ENCODE measurements at regions not wholly inside any gene's neighbourhood (a gene's known extent, or its start where the extent isn't known, plus 50 kb on each side); places are given as distances from the start of the nearest gene placed in this dataset.
A peak's percentile ranks its signal among the peaks of the same experiment; 100 is the strongest.

- TF ChIP-seq REST (IDR thresholded peaks at IDR 0.05; ENCODE audit: low read depth): no peak
- TF ChIP-seq POLR2A (IDR thresholded peaks at IDR 0.05; ENCODE audit: borderline replicate concordance, extremely low read depth, insufficient read depth, insufficient read length): no peak
- TF ChIP-seq CBX3 (IDR thresholded peaks at IDR 0.05; ENCODE audit: low read depth): no peak
- no peak for TF ChIP-seq SIN3A (IDR thresholded peaks at IDR 0.05; ENCODE audit: low read depth)
Measured at GRCh38 chr2:133811409-133812125, 243.3 kb upstream of the NCKAP5 start (continued).

- no peak overlapping the region for H3K27ac ChIP-seq (ENCODE audit: low read depth, low read length)
- ATAC-seq (peak; percentile 79), DNase-seq (ENCODE audit: low read depth, low spot score) (peak; percentile 65)
- H3K79me2 ChIP-seq (ENCODE audit: insufficient read depth, low read length): no peaks in the 10 kb centered on the region
- no peaks in the 10 kb centered on the region for H3K9me2 ChIP-seq (ENCODE audit: insufficient read depth)
- ChIA-PET CTCF (no interaction called here), RAD21 (ENCODE audit: low non-redundant PET in 1 of 2, low total read pairs in 2 of 2, uncharacterized antibody in 2 of 2, unreplicated experiment in 2 of 2) (no interaction called here), POLR2A (no interaction called here)
- no peak overlapping the region for H3K9ac ChIP-seq (ENCODE audit: low read length)
- H3K9me3 ChIP-seq (ENCODE audit: control insufficient read depth in 1 of 2, insufficient read depth in 1 of 2, low read depth in 1 of 2, low read length in 2 of 2): no peaks in the 10 kb centered on the region
- H3K4me3 ChIP-seq (replicated peaks in 1 of 2; ENCODE audit: low read depth in 1 of 2, low read length in 2 of 2): no peak overlapping the region
- H2AFZ ChIP-seq (ENCODE audit: low read depth, low read length, poor library complexity, severe bottlenecking): no peak overlapping the region
- intact Hi-C loops (cut with micrococcal nuclease): no loop called here
- no peak for TF ChIP-seq POLR2AphosphoS5 (IDR thresholded peaks at IDR 0.05; ENCODE audit: low read depth, low read length)
- peak; percentile 88 for TF ChIP-seq TCF7L2 (IDR thresholded peaks at IDR 0.05; ENCODE audit: borderline replicate concordance, extremely low read depth, insufficient read depth, insufficient read length)
- TF ChIP-seq ATF3 (IDR thresholded peaks at IDR 0.05): no peak
- peak; percentile 64 for TF ChIP-seq SP1 (IDR thresholded peaks at IDR 0.05; ENCODE audit: low read depth)
- 0 out of 2 replicates have a peak, but pooled peaks have one; percentile 3 for TF ChIP-seq RAD21 (IDR thresholded peaks at IDR 0.05; ENCODE audit: low read depth)
- TF ChIP-seq ZBTB33 (IDR thresholded peaks at IDR 0.05; ENCODE audit: extremely low read depth, insufficient replicate concordance, low read length): no peak
- no peak for TF ChIP-seq SRF (IDR thresholded peaks at IDR 0.05; ENCODE audit: low read depth)
- no peak for TF ChIP-seq ZNF274 (IDR thresholded peaks at IDR 0.05; ENCODE audit: low read depth, low read length)
- no peak for TF ChIP-seq CBX3 (IDR thresholded peaks at IDR 0.05; ENCODE audit: low read depth)
- TF ChIP-seq FOSL1 (IDR thresholded peaks at IDR 0.05; ENCODE audit: low read depth): peak; percentile 84
- peak; percentile 13; the same call in 1 of the 2 replicates for TF ChIP-seq MAX (IDR thresholded peaks at IDR 0.05)
- 0 out of 2 replicates have a peak, but pooled peaks have one; percentile 21 for TF ChIP-seq CEBPB (IDR thresholded peaks at IDR 0.05; ENCODE audit: low read depth)
- 0 out of 2 replicates have a peak, but pooled peaks have one; percentile 48 for TF ChIP-seq SIN3A (IDR thresholded peaks at IDR 0.05; ENCODE audit: low read depth)
- peak; percentile 78 for TF ChIP-seq JUND (IDR thresholded peaks at IDR 0.05)
- no peaks in the 10 kb centered on the region; the same call in 1 of the 2 replicates for H3K27me3 ChIP-seq (ENCODE audit: insufficient read depth, low read length)
- no peaks in the 10 kb centered on the region for H4K20me1 ChIP-seq (ENCODE audit: insufficient read depth)
- peak overlapping the region; percentile 52 for H3K4me2 ChIP-seq (ENCODE audit: low read length)
- H3K4me1 ChIP-seq (ENCODE audit: control insufficient read depth in 1 of 2, insufficient read depth in 2 of 2, low read length in 2 of 2): peaks cover 11 to 39% of the 10 kb centered on the region in 2 experiments; a peak in 3 of 4 replicates
- H3K36me3 ChIP-seq (ENCODE audit: control insufficient read depth in 1 of 2, insufficient read depth in 2 of 2, low read length in 2 of 2): no peaks in the 10 kb centered on the region
- BruUV-seq (replicated peaks): TSS peak; percentile 90
Measured at GRCh38 chr2:133812826-133813617, 244.8 kb upstream of the NCKAP5 start.
